ENCODE measurements at regions not wholly inside any gene's neighbourhood (a gene's known extent, or its start where the extent isn't known, plus 50 kb on each side); places are given as distances from the start of the nearest gene placed in this dataset.

DNA sequence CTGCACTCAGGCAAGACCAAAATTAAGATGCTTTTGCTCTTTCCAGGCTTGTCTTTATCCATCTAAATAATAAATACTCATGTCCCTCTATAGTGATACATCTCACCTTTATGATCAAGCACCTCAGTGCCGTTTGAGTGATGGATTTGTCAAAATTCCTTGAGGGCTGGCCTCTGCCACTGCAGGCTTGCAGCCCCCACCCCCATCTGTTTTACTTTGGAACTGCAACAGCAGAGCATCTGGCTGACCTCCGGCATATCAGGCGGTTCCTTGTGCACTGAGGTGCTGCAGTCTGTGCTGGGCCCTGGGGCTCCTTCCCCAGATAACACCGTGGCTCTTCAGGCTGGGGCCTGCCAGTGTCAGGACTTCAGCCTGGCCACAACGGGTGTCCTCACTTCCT is 386.9 kb downstream of the CDH26 start:
- no peaks in the 10 kb centered on the region for H3K79me1 ChIP-seq (ENCODE audit: low read depth, low read length)
- no peak overlapping the region for H3K27ac ChIP-seq (ENCODE audit: low read depth, low read length)
- no peak overlapping the region for H3K23ac ChIP-seq (ENCODE audit: insufficient read length)
- H4K91ac ChIP-seq (replicated peaks; ENCODE audit: insufficient read length, low read length), result no peak overlapping the region
- H2BK20ac ChIP-seq (ENCODE audit: low read length), result no peak overlapping the region
- no peak for TF ChIP-seq SRF (IDR thresholded peaks at IDR 0.05; ENCODE audit: low read depth, low read length)
- TF ChIP-seq, protein P1, sequence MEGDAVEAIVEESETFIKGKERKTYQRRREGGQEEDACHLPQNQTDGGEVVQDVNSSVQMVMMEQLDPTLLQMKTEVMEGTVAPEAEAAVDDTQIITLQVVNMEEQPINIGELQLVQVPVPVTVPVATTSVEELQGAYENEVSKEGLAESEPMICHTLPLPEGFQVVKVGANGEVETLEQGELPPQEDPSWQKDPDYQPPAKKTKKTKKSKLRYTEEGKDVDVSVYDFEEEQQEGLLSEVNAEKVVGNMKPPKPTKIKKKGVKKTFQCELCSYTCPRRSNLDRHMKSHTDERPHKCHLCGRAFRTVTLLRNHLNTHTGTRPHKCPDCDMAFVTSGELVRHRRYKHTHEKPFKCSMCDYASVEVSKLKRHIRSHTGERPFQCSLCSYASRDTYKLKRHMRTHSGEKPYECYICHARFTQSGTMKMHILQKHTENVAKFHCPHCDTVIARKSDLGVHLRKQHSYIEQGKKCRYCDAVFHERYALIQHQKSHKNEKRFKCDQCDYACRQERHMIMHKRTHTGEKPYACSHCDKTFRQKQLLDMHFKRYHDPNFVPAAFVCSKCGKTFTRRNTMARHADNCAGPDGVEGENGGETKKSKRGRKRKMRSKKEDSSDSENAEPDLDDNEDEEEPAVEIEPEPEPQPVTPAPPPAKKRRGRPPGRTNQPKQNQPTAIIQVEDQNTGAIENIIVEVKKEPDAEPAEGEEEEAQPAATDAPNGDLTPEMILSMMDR (IDR thresholded peaks at IDR 0.05; ENCODE audit: control extremely low read depth in 1 of 3, insufficient read depth in 1 of 3, low read depth in 1 of 3, low read length in 3 of 3), result peak in 1 of 3 experiments; percentile 4; a peak in 1 of 4 replicates
- 0 out of 4 replicates have a peak, but pooled peaks of 1 of the 2 experiments have one; percentile 13 for TF ChIP-seq RAD21 (IDR thresholded peaks at IDR 0.05 in 1 of 2, conservative IDR thresholded peaks at IDR 0.05 in 1 of 2; ENCODE audit: low read depth in 2 of 2, low read length in 2 of 2)
- no peak for TF ChIP-seq TCF12 (IDR thresholded peaks at IDR 0.05; ENCODE audit: low read depth, low read length)
- no peak for TF ChIP-seq EGR1 (IDR thresholded peaks at IDR 0.05; ENCODE audit: borderline replicate concordance, low read depth, low read length)
- DNase-seq (ENCODE audit: low read depth in 1 of 2, low spot score in 2 of 2) (no peak), FAIRE-seq (no peak)
- CTCF ChIA-PET (ENCODE audit: partially characterized antibody), result no interaction called here
- no peak overlapping the region for H2BK120ac ChIP-seq (replicated peaks; ENCODE audit: low read depth, low read length)
- H2AK5ac ChIP-seq (ENCODE audit: low read depth, low read length), result no peak overlapping the region
- no peak overlapping the region for H4K8ac ChIP-seq (ENCODE audit: extremely low read depth, insufficient read depth, low read length)
- H3K4ac ChIP-seq (replicated peaks; ENCODE audit: insufficient read length, low read depth, low read length), result no peak overlapping the region
- H2AFZ ChIP-seq (ENCODE audit: low read length), result no peak overlapping the region
- H3K79me2 ChIP-seq (ENCODE audit: control insufficient read depth in 1 of 2, insufficient read depth in 2 of 2, low read length in 2 of 2), result no peaks in the 10 kb centered on the region
- H3K56ac ChIP-seq (replicated peaks; ENCODE audit: insufficient read length, low read depth, low read length), result no peak overlapping the region
- WGBS, 2 experiments (ENCODE audit: extremely low coverage in 1 of 2, insufficient coverage in 1 of 2, insufficient read length in 1 of 2, insufficient replicate concordance in 2 of 2, low coverage in 1 of 2, low lambda C conversion rate in 2 of 2, missing lambda C conversion rate in 1 of 2), result 77% methylated on average over 5 of the region's 5 CpGs; no CpG with 5 or more reads in 1 of the 2 experiments
- H3K18ac ChIP-seq (ENCODE audit: extremely low read depth, low read length), result no peak overlapping the region
- POLR2A ChIA-PET (ENCODE audit: partially characterized antibody), result no interaction called here
- H3K4me2 ChIP-seq (ENCODE audit: insufficient read depth in 1 of 2, low read depth in 2 of 2, low read length in 2 of 2), result no peak overlapping the region
- H2BK12ac ChIP-seq (ENCODE audit: low read depth, low read length), result no peak overlapping the region
- no peak overlapping the region for H4K5ac ChIP-seq (ENCODE audit: insufficient read length, low read depth, low read length)
- no peak overlapping the region for H3K4me3 ChIP-seq (ENCODE audit: extremely low read depth in 1 of 4, insufficient read depth in 2 of 4, low read depth in 3 of 4, low read length in 4 of 4)
- H3K14ac ChIP-seq (ENCODE audit: insufficient read length), result no peak overlapping the region
- H2BK5ac ChIP-seq (ENCODE audit: low read depth, low read length), result no peak overlapping the region
- H3K9ac ChIP-seq (replicated peaks in 1 of 4; ENCODE audit: extremely low read depth in 1 of 4, low read depth in 3 of 4, low read length in 3 of 4), result no peak overlapping the region
- H3K4me1 ChIP-seq (replicated peaks in 1 of 4; ENCODE audit: control insufficient read depth in 3 of 4, insufficient read depth in 4 of 4, low read length in 3 of 4), result no peaks in the 10 kb centered on the region
- H2BK15ac ChIP-seq (ENCODE audit: low read length), result no peak overlapping the region
- H3K9me3 ChIP-seq (ENCODE audit: insufficient read depth in 2 of 2, low read depth in 1 of 2, low read length in 1 of 2), result peaks cover 17 to 44% of the 10 kb centered on the region in 2 experiments; a peak in 2 of 4 replicates
- no peaks in the 10 kb centered on the region for H3K36me3 ChIP-seq (ENCODE audit: control insufficient read depth in 2 of 4, insufficient read depth in 4 of 4, low read length in 3 of 4)
- H3K27me3 ChIP-seq (replicated peaks in 1 of 4; ENCODE audit: control insufficient read depth in 3 of 4, extremely low read depth in 1 of 4, insufficient read depth in 3 of 4, low read length in 3 of 4), result no peaks in the 10 kb centered on the region; a peak in 1 of 7 replicates
- H3K23me2 ChIP-seq (ENCODE audit: low read depth, low read length), result no peaks in the 10 kb centered on the region
- no peaks in the 10 kb centered on the region for H4K20me1 ChIP-seq (replicated peaks in 1 of 2; ENCODE audit: control insufficient read depth in 1 of 2, insufficient read depth in 2 of 2, low read length in 2 of 2)

All from H1 (cell line).